ENCODE measurements at regions not wholly inside any gene's neighbourhood (a gene's known extent, or its start where the extent isn't known, plus 50 kb on each side); places are given as distances from the start of the nearest gene placed in this dataset.

DNA sequence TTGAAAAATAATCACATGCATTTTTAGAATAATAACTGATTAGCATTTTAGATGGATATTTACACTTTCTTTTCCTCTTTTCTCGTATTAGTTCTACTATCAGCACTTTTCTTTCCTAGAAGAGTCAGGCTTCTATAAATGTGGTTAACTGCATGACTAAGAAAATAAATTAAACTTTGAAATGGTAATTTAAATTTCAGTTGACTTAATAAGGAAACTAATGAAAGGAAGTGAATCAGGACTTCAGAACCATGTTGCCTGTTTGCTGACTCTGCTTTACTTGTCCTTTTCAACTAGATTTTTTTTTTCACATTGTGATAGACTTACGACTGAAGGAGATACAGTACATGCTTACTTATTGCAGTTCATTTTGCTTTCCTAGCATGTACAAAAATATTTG lies 1258.2 kb upstream of the EYS start:
- TF ChIP-seq, protein P1, sequence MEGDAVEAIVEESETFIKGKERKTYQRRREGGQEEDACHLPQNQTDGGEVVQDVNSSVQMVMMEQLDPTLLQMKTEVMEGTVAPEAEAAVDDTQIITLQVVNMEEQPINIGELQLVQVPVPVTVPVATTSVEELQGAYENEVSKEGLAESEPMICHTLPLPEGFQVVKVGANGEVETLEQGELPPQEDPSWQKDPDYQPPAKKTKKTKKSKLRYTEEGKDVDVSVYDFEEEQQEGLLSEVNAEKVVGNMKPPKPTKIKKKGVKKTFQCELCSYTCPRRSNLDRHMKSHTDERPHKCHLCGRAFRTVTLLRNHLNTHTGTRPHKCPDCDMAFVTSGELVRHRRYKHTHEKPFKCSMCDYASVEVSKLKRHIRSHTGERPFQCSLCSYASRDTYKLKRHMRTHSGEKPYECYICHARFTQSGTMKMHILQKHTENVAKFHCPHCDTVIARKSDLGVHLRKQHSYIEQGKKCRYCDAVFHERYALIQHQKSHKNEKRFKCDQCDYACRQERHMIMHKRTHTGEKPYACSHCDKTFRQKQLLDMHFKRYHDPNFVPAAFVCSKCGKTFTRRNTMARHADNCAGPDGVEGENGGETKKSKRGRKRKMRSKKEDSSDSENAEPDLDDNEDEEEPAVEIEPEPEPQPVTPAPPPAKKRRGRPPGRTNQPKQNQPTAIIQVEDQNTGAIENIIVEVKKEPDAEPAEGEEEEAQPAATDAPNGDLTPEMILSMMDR (IDR thresholded peaks at IDR 0.05; ENCODE audit: poor library complexity): no peak
- no peak for TF ChIP-seq EZH2phosphoT487 (IDR thresholded peaks at IDR 0.05; ENCODE audit: low read depth, severe bottlenecking, unreplicated experiment)
- no peak for TF ChIP-seq EZH2 (IDR thresholded peaks at IDR 0.05; ENCODE audit: borderline replicate concordance)

Data from hepatocyte (in vitro differentiated cells).